Caco-2 (cell line): ENCODE measurements at regions not wholly inside any gene's neighbourhood (a gene's known extent, or its start where the extent isn't known, plus 50 kb on each side); places are given as distances from the start of the nearest gene placed in this dataset.

ENCODE experiments used
- BruUV-seq: library from RNA; stranded (reverse); fragments of 400-500 nt; replicated peaks from 2 replicates; lab custom pipeline; 2021; lab: Mats Ljungman, UMichigan
- CTCF ChIA-PET: fragments of 300-600 bp; sonication (Branson Sonifier 250); formaldehyde crosslinking; loops from one replicate; lab custom pipeline; 2022; ENCODE audit warnings: antibody characterized with exemption; lab: Charles Lee
- POLR2A ChIA-PET: fragments of 300-600 bp; sonication (Branson Sonifier 250); formaldehyde crosslinking; loops from one replicate; lab custom pipeline; 2022; ENCODE audit warnings: antibody characterized with exemption; lab: Charles Lee
- DNase-seq, 2 experiments: peaks; one replicate each; pipeline versions ENCODE4 v3.0.0 to v3.0.0-alpha.2; 2020 to 2022
- H3K27me3 ChIP-seq: replicated peaks from 2 replicates; pipeline ENCODE4 v1.6.0; 2011; ENCODE audit warnings: low read length; ENCODE audit not compliant: control insufficient read depth, insufficient read depth
- H3K36me3 ChIP-seq: 2 replicates; pipeline ENCODE4 v1.5.1; 2011; ENCODE audit warnings: low read length; ENCODE audit not compliant: control insufficient read depth, insufficient read depth
- H3K4me1 ChIP-seq: fragments of 250-450 bp; sonication (Bioruptor Pico); 2 replicates; pipeline ENCODE4 v1.5.1; 2020; ENCODE audit warnings: mild to moderate bottlenecking
- H3K4me3 ChIP-seq: 2 replicates; pipeline ENCODE4 v1.5.1; 2011; ENCODE audit warnings: low read depth, mild to moderate bottlenecking, control low read depth, low read length
- H3K9me3 ChIP-seq: fragments of 250-450 bp; sonication (Bioruptor Pico); 2 replicates; pipeline ENCODE4 v1.5.1; 2020; ENCODE audit warnings: mild to moderate bottlenecking, moderate library complexity
- H3K27ac Mint-ChIP-seq: one replicate; pipeline ENCODE4 v1.8.0; 2022; ENCODE audit warnings: mixed read lengths; ENCODE audit not compliant: unreplicated experiment
- H3K27me3 Mint-ChIP-seq: one replicate; pipeline ENCODE4 v1.8.0; 2022; ENCODE audit warnings: mixed read lengths; ENCODE audit not compliant: insufficient read depth, unreplicated experiment
- H3K36me3 Mint-ChIP-seq: one replicate; pipeline ENCODE4 v1.8.0; 2022; ENCODE audit warnings: mild to moderate bottlenecking, mixed read lengths; ENCODE audit not compliant: insufficient read depth, unreplicated experiment
- H3K4me1 Mint-ChIP-seq: one replicate; pipeline ENCODE4 v1.8.0; 2022; ENCODE audit warnings: low read depth, mixed read lengths; ENCODE audit not compliant: unreplicated experiment
- H3K4me3 Mint-ChIP-seq: one replicate; pipeline ENCODE4 v1.8.0; 2022; ENCODE audit warnings: mild to moderate bottlenecking, moderate library complexity, mixed read lengths; ENCODE audit not compliant: unreplicated experiment
- H3K9me3 Mint-ChIP-seq: one replicate; pipeline ENCODE4 v1.8.0; 2022; ENCODE audit warnings: mixed read lengths; ENCODE audit not compliant: unreplicated experiment
- intact Hi-C: fragments of 100-400 bp; cut with micrococcal nuclease; formaldehyde crosslinking; loops from one replicate; pipeline ENCODE4 v1.10.0; 2022; ENCODE audit not compliant: unreplicated experiment
- TF ChIP-seq, protein P1 (sequence below), 2 experiments: fragments of 200-600 bp in 1 of 2; IDR thresholded peaks; 1 replicate in 1 of 2; 2 replicates in 1 of 2; pipeline versions ENCODE4 v1.5.1 to v1.8.0; 2011 to 2022; ENCODE audit warnings: antibody characterized with exemption in 1 of 2, control low read depth in 1 of 2, inconsistent platforms in 1 of 2, low read depth in 1 of 2, low read length in 1 of 2, mild to moderate bottlenecking in 1 of 2, moderate library complexity in 1 of 2; ENCODE audit not compliant: insufficient read depth in 1 of 2, severe bottlenecking in 1 of 2, unreplicated experiment in 1 of 2

GRCh38 chr2:158903711-158904405 lies 64.6 kb upstream of the TANC1 start:
- CTCF ChIA-PET, result no interaction called here
- Mint-ChIP-seq H3K27me3 (no peaks in the 10 kb centered on the region), H3K27ac (no peak overlapping the region), H3K4me1 (no peaks in the 10 kb centered on the region), H3K36me3 (no peaks in the 10 kb centered on the region), H3K4me3 (no peak overlapping the region), H3K9me3 (no peaks in the 10 kb centered on the region)
- no peak for DNase-seq
- no peaks in the 10 kb centered on the region for H3K27me3 ChIP-seq
- no peaks in the 10 kb centered on the region for H3K36me3 ChIP-seq
- no peaks in the 10 kb centered on the region for H3K4me1 ChIP-seq
- TF ChIP-seq, protein P1, sequence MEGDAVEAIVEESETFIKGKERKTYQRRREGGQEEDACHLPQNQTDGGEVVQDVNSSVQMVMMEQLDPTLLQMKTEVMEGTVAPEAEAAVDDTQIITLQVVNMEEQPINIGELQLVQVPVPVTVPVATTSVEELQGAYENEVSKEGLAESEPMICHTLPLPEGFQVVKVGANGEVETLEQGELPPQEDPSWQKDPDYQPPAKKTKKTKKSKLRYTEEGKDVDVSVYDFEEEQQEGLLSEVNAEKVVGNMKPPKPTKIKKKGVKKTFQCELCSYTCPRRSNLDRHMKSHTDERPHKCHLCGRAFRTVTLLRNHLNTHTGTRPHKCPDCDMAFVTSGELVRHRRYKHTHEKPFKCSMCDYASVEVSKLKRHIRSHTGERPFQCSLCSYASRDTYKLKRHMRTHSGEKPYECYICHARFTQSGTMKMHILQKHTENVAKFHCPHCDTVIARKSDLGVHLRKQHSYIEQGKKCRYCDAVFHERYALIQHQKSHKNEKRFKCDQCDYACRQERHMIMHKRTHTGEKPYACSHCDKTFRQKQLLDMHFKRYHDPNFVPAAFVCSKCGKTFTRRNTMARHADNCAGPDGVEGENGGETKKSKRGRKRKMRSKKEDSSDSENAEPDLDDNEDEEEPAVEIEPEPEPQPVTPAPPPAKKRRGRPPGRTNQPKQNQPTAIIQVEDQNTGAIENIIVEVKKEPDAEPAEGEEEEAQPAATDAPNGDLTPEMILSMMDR (IDR thresholded peaks at IDR 0.05; ENCODE audit: insufficient read depth in 1 of 2, low read depth in 1 of 2, low read length in 1 of 2, severe bottlenecking in 1 of 2, unreplicated experiment in 1 of 2), result no peak
- POLR2A ChIA-PET, result no interaction called here
- BruUV-seq, result no TSS peak
- intact Hi-C loops, result loop anchor here (5.0 to 10.0 kb wide), 2 partner anchors 43 to 381 kb away; partner anchors contain the start of gene WDSUB1
- no peaks in the 10 kb centered on the region for H3K9me3 ChIP-seq
- H3K4me3 ChIP-seq, result no peak overlapping the region

DNA sequence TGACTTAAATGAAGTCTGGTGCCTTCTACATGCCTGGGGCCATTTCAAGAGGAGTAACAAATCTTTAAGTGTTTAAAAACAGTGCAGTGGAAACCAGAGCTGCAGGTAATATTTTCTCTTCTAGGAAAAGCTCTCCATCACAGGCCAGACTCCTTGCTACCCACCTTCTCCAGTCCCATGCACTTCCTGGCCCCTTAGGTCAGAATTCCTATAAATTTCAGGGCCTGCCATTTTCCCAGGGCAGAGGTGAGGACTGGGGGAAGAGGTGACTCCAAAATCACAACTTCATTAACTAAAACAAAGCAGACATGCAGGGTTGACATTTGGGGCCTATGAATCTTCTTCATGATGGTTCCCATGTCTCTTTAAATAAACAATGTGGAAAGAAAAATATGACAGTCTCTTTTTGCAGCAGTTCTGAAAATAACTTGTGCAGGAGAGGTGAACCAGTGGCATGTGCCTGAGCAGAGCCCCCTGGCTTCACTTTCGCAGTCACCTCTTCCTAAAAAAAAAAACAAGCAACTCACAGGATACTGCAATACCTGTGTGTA lies 63.7 kb upstream of the TANC1 start:
- H3K27ac Mint-ChIP-seq, result no peak overlapping the region
- TF ChIP-seq, protein P1 (IDR thresholded peaks at IDR 0.05; ENCODE audit: insufficient read depth in 1 of 2, low read depth in 1 of 2, low read length in 1 of 2, severe bottlenecking in 1 of 2, unreplicated experiment in 1 of 2), result no peak
- no peaks in the 10 kb centered on the region for H3K27me3 Mint-ChIP-seq
- no peaks in the 10 kb centered on the region for H3K4me1 Mint-ChIP-seq
- no peaks in the 10 kb centered on the region for H3K9me3 Mint-ChIP-seq
- POLR2A ChIA-PET, result no interaction called here
- no peaks in the 10 kb centered on the region for H3K36me3 ChIP-seq
- no TSS peak for BruUV-seq
- no peaks in the 10 kb centered on the region for H3K36me3 Mint-ChIP-seq
- H3K4me3 Mint-ChIP-seq, result no peak overlapping the region
- no peaks in the 10 kb centered on the region for H3K9me3 ChIP-seq
- intact Hi-C loops, result loop anchor here (5.0 to 10.0 kb wide), 2 partner anchors 43 to 380 kb away; partner anchors contain the start of gene WDSUB1
- no peak overlapping the region for H3K4me3 ChIP-seq
- CTCF ChIA-PET, result no interaction called here
- no peaks in the 10 kb centered on the region for H3K27me3 ChIP-seq
- no peak for DNase-seq
- no peaks in the 10 kb centered on the region for H3K4me1 ChIP-seq

DNA sequence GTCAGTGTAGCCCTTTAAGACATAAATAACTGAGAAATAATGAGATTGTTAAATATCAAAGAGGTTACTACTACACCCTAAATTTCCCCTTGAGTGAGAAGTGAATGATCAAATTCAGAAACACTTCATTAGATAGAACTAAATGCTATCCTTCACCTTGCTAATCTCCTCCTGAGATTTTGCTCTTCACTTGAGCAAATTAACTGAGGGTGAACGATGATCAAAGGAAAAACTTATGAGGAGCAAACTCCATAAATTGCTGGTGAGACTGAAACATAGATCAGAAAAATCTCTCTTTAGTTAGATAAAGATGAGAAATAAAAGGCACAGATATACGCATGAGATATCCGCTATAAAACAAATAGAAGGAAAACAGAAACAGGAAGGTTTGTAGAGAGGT lies 63.1 kb upstream of the TANC1 start:
- H3K27me3 Mint-ChIP-seq, result no peaks in the 10 kb centered on the region
- ChIA-PET POLR2A (no interaction called here), CTCF (no interaction called here)
- Histone ChIP-seq H3K4me3 (no peak overlapping the region), H3K4me1 (no peaks in the 10 kb centered on the region), H3K9me3 (no peaks in the 10 kb centered on the region), H3K36me3 (no peaks in the 10 kb centered on the region), H3K27me3 (no peaks in the 10 kb centered on the region)
- H3K36me3 Mint-ChIP-seq, result no peaks in the 10 kb centered on the region
- H3K4me3 Mint-ChIP-seq, result no peak overlapping the region
- H3K27ac Mint-ChIP-seq, result no peak overlapping the region
- no peaks in the 10 kb centered on the region for H3K4me1 Mint-ChIP-seq
- no peaks in the 10 kb centered on the region for H3K9me3 Mint-ChIP-seq
- DNase-seq, result no peak
- TF ChIP-seq, protein P1 (IDR thresholded peaks at IDR 0.05; ENCODE audit: insufficient read depth in 1 of 2, low read depth in 1 of 2, low read length in 1 of 2, severe bottlenecking in 1 of 2, unreplicated experiment in 1 of 2), result no peak
- no TSS peak for BruUV-seq
- intact Hi-C loops, result loop anchor here (10.0 kb wide), 1 partner anchor 379 kb away; the partner anchor contains the start of gene WDSUB1
